Fibroblast of skin of right quadriceps (primary cell): ENCODE measurements at regions not wholly inside any gene's neighbourhood (a gene's known extent, or its start where the extent isn't known, plus 50 kb on each side); places are given as distances from the start of the nearest gene placed in this dataset.

Source experiments
- DNase-seq: peaks from one replicate; pipeline ENCODE4 v3.0.0-alpha.2; 2013

DNA sequence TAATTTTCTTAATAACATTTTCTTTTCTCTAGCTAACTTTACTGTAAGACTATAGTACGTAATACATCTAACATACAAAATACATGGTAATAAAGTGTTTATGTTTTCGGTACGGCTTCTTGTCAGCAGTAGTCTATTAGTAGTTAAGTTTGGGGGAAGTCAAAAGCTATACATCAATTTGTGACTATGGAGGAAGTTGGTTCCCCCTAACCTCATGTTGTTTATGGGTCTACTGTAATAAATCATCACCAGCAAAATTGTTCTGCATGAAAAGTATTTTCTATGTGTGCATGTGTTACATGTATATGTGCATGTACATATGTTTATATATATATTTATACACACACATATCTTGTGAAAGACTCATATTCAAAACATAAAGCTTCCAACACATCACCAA is 303.0 kb downstream of the TRIB2 start:
- DNase-seq: no peak

DNA sequence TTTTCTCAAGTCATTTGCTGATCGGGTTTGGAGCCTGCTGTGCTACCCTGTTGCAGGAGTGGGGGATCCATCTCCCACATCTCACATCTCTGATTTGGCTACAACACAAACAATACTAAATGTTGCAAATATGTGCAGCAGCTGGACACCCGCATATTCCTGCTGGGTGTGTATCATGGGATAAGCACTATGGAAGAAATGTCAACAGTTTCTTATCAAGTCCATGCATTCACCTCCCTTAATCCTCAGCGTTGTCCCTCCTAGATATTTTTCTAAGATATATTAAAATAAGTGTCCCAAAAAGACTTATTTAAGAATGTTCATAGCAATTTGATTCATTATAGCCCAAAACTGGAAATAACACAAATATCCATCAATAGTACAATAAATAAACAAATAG is 303.7 kb downstream of the TRIB2 start:
- DNase-seq: no peak

DNA sequence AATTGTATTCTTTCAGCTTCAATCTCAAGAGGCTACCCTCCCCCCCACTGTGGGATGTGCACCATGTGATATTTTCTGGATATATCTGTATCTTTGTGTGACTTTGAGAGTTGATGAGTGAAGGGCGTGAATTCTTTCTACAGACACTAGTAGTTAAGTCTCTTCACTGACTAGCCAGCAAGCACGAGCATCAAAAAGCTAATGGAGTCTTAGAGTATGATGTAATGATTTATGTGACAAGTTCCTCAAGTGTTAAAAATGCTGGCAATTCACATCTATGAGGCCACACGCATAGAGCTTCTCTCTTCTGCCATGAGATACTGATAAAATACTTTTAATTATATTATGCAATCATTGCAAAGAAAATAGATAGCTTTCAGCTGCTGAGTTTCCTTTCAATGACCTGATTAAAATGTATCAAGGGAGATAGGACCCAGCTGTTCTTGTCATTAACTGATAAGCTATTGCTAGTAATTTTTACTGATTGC is 304.8 kb downstream of the TRIB2 start:
- peak; percentile 46 for DNase-seq

DNA sequence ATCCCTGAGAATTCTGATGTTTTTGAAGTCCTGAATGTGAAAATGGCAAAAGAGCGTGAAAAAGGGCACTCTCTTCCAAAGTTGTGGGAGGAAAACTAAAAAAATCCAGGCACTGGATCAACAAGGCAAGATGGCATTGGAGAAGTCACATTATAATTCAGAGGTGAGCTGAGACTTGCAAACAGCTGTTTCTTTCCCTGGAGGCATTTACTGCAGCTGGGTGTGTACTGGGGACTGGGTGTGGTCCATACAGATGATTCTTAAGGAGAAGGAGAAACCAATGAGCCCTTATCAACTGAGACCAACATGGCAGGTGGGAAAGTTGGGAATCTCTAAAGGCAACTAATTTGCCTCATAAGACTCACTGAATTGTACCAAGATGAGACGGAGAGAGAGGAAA is 313.9 kb downstream of the TRIB2 start:
- no peak for DNase-seq

DNA sequence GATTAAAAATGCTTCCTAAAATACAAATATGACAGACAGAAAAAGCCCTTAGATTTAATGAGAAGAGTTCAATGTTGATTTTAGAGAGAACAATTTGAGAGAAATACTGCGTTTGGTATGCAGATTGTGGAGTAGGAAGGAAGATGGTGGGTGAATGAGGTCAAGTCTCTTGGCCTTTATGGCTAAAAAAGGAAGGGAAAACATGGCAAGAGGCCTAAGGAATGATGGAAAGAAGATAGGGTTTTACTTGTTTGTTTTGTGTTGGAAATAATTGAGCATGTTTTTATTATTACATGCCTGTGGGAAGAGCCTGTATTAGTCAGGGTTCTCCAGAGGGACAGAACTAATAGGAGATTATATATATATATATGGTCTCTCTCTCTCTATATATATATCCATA is 318.1 kb downstream of the TRIB2 start:
- no peak for DNase-seq

DNA sequence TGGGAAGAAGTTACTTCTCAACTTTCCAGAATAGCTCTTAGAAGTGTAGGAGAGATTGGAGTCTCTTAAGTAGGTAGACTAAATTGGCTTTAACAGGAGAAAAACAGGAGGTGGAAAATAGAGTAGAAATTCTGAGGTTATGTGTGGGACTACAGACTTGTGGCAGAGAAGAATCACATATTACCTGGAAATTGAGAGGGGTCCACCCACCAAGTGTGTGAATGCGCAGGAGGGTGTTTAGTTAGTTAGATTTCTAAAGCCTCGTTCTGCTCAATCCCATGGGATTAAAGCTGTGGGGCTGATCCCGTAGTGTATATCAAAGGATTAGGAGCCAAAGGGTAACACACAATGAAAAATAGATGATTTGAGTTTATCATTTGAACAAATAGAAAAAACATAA is 319.1 kb downstream of the TRIB2 start:
- no peak for DNase-seq

DNA sequence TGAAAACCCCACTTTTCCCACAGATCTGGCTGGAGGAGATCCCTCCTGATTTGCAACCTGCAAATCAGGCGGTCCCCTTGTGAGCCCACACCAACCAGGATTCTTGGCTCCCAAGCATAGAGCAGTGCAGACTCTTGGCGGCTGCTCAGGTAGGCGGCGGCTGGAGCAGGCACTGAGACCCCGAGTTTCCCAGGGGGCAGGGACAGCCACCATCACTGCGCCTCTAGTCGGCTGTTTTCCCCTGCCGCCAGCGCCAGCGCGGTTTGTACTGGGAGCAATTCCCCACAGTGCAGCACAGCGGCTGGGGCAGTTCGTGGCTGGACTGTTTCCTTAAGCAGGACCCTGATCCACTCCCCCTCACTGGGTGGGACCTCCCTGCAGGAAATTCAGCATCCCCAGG is 323.3 kb downstream of the TRIB2 start:
- DNase-seq: no peak

DNA sequence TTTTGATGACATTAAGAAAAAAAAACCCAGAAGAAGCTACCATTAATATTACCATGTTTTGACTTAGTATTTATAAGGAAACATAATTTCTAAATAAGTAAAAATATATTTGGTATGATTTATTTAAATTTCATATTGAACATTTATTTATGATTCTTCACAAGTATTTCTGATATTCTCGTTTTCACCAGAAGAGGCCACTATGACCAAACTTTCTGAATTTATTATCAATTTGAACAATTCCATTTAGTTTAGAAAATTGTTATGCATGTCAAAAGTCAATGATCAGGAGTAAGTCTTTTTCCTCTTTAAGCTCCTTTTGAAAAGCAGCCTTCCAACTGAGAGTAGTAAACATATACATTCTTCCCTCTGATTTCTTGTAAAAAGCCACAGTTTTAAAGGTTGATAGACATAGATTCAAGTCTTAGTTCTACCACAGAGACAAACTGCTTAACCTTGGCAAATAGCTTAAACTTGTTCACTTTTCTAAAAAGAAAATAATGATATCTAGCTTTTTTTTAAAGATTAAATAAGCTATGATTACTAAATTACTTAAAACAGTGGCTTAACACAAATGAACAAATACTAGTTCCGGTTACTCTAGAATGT is 329.9 kb downstream of the TRIB2 start:
- peak; percentile 4 for DNase-seq

DNA sequence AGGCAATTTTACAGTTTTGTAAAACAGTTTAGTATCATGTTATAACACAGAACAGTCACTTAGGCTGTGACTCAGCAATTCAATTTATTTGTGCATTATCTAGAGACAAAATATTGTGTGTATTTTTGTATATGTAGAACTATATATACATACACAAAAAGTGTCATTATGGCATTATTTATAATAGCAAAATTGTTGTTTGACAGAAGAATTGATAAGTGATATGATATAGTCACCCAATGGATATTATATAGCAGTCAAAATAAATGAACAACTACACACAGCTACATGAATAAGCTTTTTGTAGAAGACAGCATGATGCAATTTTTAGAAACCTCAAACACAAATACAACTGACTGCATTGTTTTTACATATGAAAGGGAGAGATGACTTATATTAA is 334.0 kb downstream of the TRIB2 start:
- peak; percentile 15 for DNase-seq

DNA sequence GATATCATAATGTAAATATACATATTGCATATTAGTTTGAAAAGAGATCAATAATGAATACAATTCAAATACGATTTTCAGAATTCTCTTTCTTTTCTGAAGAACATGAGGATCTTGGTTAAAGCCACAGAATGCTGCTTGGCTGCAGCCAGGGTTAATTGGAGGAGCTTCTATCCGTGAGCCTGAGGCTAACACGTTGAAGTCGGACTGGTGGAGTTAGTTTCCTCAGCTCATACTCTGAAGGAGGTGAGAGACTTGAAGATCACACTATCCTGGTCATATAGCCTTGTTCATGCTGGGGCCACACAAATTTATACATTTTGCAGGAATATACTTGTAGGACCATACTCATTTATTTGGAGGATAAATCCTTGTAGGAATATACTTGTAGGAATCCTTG is 335.8 kb downstream of the TRIB2 start:
- no peak for DNase-seq

DNA sequence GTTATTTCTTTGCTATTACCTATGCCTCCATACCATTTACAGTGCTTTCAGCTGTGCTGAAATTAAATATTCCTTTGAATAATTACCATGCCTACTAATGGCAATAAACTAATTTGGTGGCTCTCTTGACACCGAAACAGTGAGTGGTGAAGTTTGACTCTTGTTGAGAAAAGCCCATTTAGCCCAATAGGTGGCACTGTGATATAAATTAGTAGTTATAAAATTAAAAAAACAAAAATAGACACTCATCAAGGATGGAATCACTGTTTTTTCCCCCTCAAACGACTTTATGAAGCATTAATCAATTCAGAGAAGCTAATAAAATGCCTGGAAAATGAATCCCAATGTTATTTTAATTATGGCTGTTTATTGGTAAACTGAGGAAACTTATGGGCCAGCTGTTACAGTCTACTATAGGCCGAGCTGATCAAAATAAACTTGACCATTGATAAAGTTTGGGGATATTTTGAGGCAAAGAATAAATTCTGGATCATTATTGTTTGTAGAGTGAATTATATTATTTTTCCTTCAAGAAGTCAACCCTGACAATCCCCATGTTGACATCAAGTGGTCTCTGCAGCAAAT is 339.6 kb downstream of the TRIB2 start:
- peak; percentile 4 for DNase-seq

DNA sequence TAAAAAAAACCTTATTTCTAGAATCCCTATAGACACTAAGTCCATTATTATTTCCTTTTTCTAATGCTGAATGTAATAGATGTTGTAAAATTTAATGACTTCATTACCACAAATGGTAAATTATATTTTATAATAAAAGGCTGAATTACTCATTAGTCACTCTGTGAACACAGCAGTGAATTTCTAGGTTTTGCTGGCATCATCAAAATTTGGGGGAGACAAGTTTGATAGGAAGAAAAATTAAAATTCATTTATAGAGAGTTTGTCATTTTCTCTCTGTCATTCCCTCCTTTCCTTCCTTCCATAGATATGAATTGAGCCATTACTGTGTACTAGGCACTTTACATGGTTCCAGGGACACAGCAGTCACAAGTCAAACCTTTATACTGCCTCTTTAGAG is 340.9 kb downstream of the TRIB2 start:
- DNase-seq: no peak

DNA sequence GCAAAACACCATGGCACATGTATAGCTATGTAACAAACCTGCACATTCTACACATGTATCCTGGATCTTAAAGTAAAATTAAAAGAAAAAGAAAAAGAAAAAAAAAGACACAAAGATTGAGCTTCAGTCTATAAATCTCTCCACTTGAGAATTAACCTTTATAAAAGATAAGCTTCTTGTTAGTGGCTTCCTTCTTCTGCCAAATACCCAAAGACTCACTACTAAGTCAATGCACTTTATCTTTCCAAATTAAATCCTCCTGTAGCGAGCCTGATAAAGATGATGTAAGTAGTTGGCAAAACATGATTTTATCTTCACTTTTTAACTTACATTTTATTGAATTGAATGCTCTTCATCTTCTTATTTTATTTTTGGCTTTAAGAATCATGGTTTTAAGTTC is 349.9 kb downstream of the TRIB2 start:
- DNase-seq: no peak

DNA sequence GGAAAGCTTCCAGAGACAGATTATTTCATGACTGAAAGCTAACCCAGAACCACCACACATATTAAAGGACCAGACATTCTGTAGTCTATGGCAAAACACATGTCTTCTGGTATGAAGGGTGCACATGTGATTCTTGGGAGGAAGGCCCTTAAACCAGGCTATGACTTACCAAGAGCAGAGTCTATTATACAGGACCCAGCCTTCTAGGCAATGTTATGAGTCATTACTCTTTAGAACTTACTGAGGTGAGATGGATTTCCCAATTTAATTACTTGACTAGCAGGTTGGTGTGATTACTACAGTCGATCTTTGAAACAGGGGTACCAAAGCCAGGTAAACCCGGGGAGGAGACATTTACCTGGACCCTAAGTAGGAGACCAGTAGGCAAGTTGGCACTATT is 350.8 kb downstream of the TRIB2 start:
- no peak for DNase-seq

DNA sequence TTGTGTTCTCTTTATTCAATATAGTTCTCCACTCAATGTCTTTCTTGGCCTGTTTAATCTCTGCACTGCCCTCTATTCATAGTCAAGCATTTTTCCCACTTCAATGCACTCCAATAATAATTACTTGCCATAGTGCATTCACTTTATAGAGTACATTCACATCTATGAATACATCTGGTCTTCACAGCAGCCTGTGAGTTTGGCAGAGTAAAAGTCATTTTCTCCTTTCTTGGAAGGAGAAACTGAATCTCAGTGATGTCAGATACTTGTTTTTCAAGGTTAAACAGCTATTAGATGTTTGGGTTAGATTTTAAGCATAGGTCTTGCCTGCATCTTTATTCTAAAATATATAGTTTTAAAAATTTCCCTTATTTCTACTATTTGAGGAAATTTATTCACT is 373.2 kb downstream of the TRIB2 start:
- no peak for DNase-seq

DNA sequence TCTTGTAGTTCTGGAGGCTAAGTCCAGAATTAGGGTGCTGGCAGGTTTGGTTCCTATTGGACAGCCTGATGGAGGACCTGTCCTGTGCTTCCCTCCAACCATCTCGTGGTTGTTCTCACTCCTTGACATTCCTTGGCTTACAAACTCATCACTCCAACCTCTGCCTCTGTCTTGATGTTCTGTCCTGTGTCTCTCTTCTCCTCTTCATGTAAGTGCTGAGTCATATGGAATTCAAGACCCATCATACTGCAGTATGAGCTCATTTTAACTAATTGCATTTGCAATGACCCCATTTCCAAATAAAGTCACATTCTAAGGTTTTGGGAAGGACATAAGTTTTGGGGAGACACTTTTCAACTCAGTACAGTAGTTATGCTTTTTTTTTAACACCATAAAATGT is 374.7 kb downstream of the TRIB2 start:
- peak; percentile 44 for DNase-seq

DNA sequence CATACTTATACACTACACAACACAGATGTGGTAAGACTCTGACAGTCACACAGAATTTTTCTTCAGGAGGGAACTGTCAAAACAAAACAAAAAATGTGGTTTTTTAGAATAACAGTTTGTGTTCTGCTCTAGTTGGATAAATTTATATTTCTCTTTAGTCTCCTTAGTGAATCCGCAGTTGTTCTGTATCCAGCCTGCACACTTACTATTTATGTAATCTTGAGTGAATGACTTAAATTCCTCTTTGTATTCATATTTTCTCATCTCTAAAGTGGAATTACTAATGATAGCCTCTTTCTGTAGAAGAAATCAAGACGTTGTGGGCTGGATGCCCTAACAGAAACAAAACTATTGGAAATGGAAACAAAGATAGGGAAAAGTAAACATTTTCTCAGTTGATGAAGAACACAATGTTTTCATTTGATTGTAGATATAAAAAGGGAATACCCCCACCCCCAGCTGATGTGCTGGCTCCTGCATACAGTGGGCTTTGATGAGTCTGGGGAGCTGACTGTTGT is 375.2 kb downstream of the TRIB2 start:
- no peak for DNase-seq

DNA sequence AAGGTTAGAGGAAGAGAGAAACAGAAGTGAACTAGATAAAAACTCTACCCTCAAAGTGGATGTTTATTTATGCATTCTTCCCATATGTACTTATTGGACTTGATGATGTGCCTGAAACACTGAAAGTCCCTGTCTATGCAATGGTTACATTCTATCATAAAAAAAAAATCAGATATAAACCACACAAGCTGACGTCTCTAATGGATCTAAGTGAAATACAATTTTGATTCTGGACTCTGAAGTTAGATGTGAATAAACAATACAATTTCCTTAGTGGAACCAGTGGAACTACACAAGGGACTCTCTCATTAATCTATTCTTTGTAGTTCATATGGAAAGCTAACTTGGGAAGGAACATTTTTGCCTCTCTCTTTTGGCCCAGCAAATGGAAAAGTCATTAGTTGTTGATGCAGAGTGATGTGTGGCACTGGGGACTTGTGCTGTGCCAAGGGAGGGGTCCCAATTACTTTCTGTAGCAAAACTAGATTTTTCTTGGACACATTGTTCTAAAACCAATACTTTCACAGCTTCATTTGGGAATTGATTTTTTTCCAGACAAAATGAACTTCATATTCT is 376.8 kb downstream of the TRIB2 start:
- no peak for DNase-seq

DNA sequence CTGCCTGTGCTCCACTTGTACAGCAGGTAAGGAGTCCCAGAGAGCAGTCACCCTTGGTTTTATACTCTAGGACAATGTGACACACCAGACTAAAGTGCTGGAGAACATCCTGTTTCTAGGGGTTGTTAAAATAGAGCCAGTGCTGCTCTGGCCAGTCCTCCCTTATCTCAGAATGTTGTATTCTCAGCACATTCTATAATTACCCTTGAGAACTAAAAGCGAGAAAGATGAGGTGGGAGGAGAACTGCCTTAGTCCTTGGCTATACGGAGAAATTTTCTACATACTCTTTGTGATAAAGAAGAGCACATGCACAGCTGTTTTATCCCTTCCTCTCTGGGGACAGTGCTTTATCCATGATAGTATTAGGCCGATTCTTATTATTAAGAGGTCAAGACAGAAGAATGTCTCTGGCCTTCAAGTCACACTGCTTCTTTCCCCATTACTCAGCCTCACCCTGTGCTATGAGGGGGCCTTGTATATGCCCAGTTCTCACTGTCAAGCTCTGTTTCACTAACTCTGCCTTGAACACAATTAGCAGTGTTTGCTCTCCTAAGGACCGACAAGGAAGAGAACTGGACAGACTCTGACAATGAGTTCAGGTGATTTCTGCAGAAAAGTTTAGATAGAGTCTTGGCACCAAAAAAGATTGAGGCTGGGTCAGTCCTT is 385.8 kb downstream of the TRIB2 start:
- no peak for DNase-seq

DNA sequence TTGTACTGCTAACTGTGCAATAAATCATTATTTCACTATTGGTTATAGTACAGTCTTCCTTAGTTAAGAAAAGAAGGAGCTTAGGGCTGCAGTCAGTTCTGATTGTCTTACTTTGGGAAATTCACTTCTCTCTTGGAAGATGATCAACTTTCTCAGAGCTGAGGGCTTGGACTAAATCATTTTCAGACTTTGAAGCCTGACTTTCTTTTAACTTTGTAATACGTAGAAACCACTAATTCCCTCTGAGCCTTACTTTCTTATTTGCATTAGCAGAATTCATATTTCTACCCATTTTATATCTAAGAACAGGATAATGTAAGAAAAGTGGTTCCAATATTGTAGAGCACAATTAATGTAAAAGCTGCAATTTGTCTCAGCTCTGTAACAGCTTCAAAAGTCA is 386.4 kb downstream of the TRIB2 start:
- DNase-seq: no peak

DNA sequence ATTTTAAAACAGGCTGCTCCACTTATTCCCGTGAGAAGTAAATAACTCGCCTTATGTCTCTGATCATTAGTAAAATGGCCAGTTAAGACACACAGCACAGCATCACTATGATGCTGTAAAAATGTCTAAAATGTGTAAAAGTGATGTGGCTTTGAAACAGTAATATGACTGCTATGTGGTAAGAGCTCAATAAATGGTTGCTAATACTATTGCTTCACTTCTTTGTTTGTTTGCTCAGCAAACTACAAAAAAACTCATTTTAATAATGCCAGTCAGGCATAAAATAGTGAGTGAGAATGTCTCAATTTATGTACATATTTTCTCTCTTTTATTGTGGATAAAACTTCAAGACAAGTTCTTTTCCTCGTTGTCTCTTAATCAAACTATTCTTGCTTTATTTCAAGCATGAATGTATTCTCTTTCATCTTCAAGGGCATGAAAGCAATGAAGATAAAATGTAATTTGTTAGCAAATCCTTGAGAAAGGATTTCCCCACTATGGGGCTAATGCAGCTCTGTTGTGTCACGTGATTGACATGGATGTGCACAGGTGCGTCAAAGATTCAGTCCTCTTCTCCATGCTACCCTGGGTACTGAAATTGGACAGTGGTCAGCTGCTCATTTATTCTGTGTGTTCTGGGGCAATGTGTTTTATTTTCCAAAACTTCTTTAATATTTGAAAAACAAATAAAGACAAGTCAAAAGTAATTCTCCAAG is 387.2 kb downstream of the TRIB2 start:
- no peak for DNase-seq

DNA sequence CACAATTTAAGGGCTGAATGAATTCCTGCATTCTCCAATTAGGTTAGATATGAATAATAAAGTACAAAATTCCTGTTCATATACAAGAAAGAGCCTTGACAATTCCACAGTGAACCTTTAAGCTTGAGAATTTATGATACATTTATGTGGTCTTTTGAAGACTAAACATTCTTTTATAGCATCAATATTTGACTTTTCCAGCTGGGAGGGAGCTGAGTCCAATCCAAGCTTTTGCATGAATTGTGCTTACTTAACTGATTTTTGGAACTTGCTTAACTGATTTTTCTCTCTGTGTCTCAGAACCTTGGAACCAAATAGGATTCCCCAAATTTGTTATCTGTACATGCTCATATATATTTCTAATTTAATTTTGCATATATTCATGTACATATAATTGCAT is 388.0 kb downstream of the TRIB2 start:
- DNase-seq: no peak

DNA sequence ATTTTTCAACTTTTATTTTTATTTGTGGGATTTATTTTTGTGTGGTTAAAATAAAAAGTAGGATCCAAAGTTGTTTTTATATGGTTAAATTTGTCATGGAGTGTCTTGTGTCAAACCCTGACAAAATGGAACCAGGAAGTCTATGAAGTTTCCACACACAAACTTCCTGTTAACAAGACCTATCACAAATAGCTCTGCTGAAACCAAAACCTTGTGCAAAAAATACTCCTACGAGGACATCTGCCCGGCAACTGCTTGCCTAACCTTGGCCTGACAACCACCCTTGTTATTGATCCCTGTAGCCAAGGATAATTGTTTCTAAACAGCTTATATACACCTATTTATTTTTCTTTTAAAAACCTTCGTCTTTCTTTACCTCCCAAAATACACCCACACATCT is 389.6 kb downstream of the TRIB2 start:
- DNase-seq: no peak
